ENCODE measurements at regions not wholly inside any gene's neighbourhood (a gene's known extent, or its start where the extent isn't known, plus 50 kb on each side); places are given as distances from the start of the nearest gene placed in this dataset.

DNA sequence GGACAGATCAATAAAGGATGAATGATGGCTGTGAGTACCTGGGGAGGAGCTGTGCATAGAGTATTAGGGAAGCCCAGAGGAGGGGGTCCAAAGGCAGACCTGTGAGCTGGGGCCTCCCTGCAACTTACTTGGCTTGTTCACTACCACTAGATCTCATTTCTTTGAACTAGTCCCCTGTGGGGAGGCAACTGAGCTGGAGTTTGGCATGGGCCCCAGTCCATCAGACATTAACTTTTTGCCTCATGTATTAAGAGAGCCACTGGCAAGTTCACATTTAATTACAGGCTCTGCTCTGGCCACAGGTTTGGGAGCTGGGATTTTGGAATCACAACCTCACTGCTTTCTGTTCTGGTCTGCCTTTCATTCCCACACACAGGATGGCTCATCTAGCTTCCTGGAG is 254.1 kb downstream of the PRL start:
- Histone ChIP-seq H3K4me1 (ENCODE audit: control insufficient read depth, insufficient read depth, low read length) (peaks cover 13% of the 10 kb centered on the region), H3K27ac (ENCODE audit: low read length) (peak overlapping the region; percentile 80), H3K4me3 (ENCODE audit: low read length) (no peak overlapping the region), H3K36me3 (ENCODE audit: control insufficient read depth, insufficient read depth, low read length) (no peaks in the 10 kb centered on the region), H3K27me3 (ENCODE audit: control insufficient read depth, insufficient read depth, low read length) (no peaks in the 10 kb centered on the region), H3K9me3 (replicated peaks; ENCODE audit: control insufficient read depth, low read depth, low read length) (peaks cover 10% of the 10 kb centered on the region)
- peak; percentile 79 for DNase-seq

GRCh38 chr6:22043284-22043962 is 253.4 kb downstream of the PRL start:
- 53% methylated on average over 5 of the region's 7 CpGs for WGBS (ENCODE audit: insufficient coverage)
- H3K27me3 ChIP-seq (ENCODE audit: control insufficient read depth, insufficient read depth, low read length) = no peaks in the 10 kb centered on the region
- peaks cover 10% of the 10 kb centered on the region for H3K9me3 ChIP-seq (replicated peaks; ENCODE audit: control insufficient read depth, low read depth, low read length)
- H3K27ac ChIP-seq (ENCODE audit: low read length) = peak overlapping the region; percentile 80
- peak; percentile 76 for DNase-seq
- peaks cover 13% of the 10 kb centered on the region for H3K4me1 ChIP-seq (ENCODE audit: control insufficient read depth, insufficient read depth, low read length)
- no peaks in the 10 kb centered on the region for H3K36me3 ChIP-seq (ENCODE audit: control insufficient read depth, insufficient read depth, low read length)
- no peak overlapping the region for H3K4me3 ChIP-seq (ENCODE audit: low read length)

- Histone ChIP-seq H3K27me3 (ENCODE audit: control insufficient read depth, insufficient read depth, low read length) (no peaks in the 10 kb centered on the region), H3K9me3 (replicated peaks; ENCODE audit: control insufficient read depth, low read depth, low read length) (peaks cover 6% of the 10 kb centered on the region), H3K27ac (ENCODE audit: low read length) (no peak overlapping the region), H3K4me1 (ENCODE audit: control insufficient read depth, insufficient read depth, low read length) (peaks cover 13% of the 10 kb centered on the region), H3K4me3 (ENCODE audit: low read length) (no peak overlapping the region), H3K36me3 (ENCODE audit: control insufficient read depth, insufficient read depth, low read length) (no peaks in the 10 kb centered on the region)
- WGBS (ENCODE audit: insufficient coverage) = no CpG with 5 or more reads among the region's 3 CpGs
- DNase-seq = no peak
These were observed 251.4 kb downstream of the PRL start for GRCh38 chr6:22045261-22045912.

DNA sequence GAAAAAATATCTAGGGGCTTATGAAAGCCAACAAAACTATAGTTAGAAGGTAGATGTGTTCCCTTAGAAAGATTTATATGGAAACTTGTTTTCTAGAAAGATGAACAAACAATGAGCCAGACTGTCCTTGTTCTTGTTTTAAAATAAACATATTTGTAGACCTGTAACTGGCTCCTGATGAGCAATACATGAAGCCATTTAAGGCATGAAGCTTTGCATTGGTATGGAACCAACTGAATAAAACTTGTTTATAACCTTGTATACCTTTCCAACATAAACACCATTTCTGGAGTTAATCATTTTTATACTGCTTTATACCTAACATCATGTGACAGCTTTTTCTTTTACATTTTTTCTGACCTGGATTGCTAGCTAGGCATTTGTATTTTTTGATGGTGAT is 247.8 kb downstream of the PRL start:
- H3K4me1 ChIP-seq (ENCODE audit: control insufficient read depth, insufficient read depth, low read length) = no peaks in the 10 kb centered on the region
- H3K27me3 ChIP-seq (ENCODE audit: control insufficient read depth, insufficient read depth, low read length) = no peaks in the 10 kb centered on the region
- no peak overlapping the region for H3K4me3 ChIP-seq (ENCODE audit: low read length)
- DNase-seq = no peak
- no peaks in the 10 kb centered on the region for H3K9me3 ChIP-seq (replicated peaks; ENCODE audit: control insufficient read depth, low read depth, low read length)
- no peaks in the 10 kb centered on the region for H3K36me3 ChIP-seq (ENCODE audit: control insufficient read depth, insufficient read depth, low read length)
- no peak overlapping the region for H3K27ac ChIP-seq (ENCODE audit: low read length)

- Histone ChIP-seq H3K36me3 (ENCODE audit: control insufficient read depth, insufficient read depth, low read length) (no peaks in the 10 kb centered on the region), H3K27me3 (ENCODE audit: control insufficient read depth, insufficient read depth, low read length) (no peaks in the 10 kb centered on the region), H3K4me3 (ENCODE audit: low read length) (no peak overlapping the region), H3K27ac (ENCODE audit: low read length) (no peak overlapping the region), H3K9me3 (replicated peaks; ENCODE audit: control insufficient read depth, low read depth, low read length) (peaks cover 2% of the 10 kb centered on the region), H3K4me1 (ENCODE audit: control insufficient read depth, insufficient read depth, low read length) (no peaks in the 10 kb centered on the region)
- 83% methylated on average over 2 of the region's 3 CpGs for WGBS (ENCODE audit: insufficient coverage)
- no peak for DNase-seq
These were observed 243.3 kb downstream of the PRL start for GRCh38 chr6:22053391-22053997.

- H3K27me3 ChIP-seq (ENCODE audit: control insufficient read depth, insufficient read depth, low read length) = no peaks in the 10 kb centered on the region
- WGBS (ENCODE audit: insufficient coverage) = 56% methylated on average over 5 of the region's 9 CpGs
- peaks cover 2% of the 10 kb centered on the region for H3K9me3 ChIP-seq (replicated peaks; ENCODE audit: control insufficient read depth, low read depth, low read length)
- H3K4me3 ChIP-seq (ENCODE audit: low read length) = no peak overlapping the region
- H3K36me3 ChIP-seq (ENCODE audit: control insufficient read depth, insufficient read depth, low read length) = no peaks in the 10 kb centered on the region
- H3K4me1 ChIP-seq (ENCODE audit: control insufficient read depth, insufficient read depth, low read length) = peaks cover 3% of the 10 kb centered on the region
- peak overlapping the region; percentile 16 for H3K27ac ChIP-seq (ENCODE audit: low read length)
- peak; percentile 71 for DNase-seq
These were observed 240.4 kb downstream of the PRL start for GRCh38 chr6:22056398-22056797.

- DNase-seq = no peak
- Histone ChIP-seq H3K27ac (ENCODE audit: low read length) (no peak overlapping the region), H3K36me3 (ENCODE audit: control insufficient read depth, insufficient read depth, low read length) (no peaks in the 10 kb centered on the region), H3K9me3 (replicated peaks; ENCODE audit: control insufficient read depth, low read depth, low read length) (peaks cover 2% of the 10 kb centered on the region), H3K4me3 (ENCODE audit: low read length) (no peak overlapping the region), H3K27me3 (ENCODE audit: control insufficient read depth, insufficient read depth, low read length) (no peaks in the 10 kb centered on the region), H3K4me1 (ENCODE audit: control insufficient read depth, insufficient read depth, low read length) (peaks cover 4% of the 10 kb centered on the region)
- no CpG with 5 or more reads among the region's 2 CpGs for WGBS (ENCODE audit: insufficient coverage)
These were observed 238.9 kb downstream of the PRL start for GRCh38 chr6:22057962-22058361.

GRCh38 chr6:22059126-22059525 is 237.7 kb downstream of the PRL start:
- H3K36me3 ChIP-seq (ENCODE audit: control insufficient read depth, insufficient read depth, low read length) = no peaks in the 10 kb centered on the region
- H3K27ac ChIP-seq (ENCODE audit: low read length) = no peak overlapping the region
- no peak for DNase-seq
- H3K27me3 ChIP-seq (ENCODE audit: control insufficient read depth, insufficient read depth, low read length) = no peaks in the 10 kb centered on the region
- H3K4me1 ChIP-seq (ENCODE audit: control insufficient read depth, insufficient read depth, low read length) = peaks cover 5% of the 10 kb centered on the region
- no peak overlapping the region for H3K4me3 ChIP-seq (ENCODE audit: low read length)
- WGBS (ENCODE audit: insufficient coverage) = 31% methylated on average over 2 of the region's 3 CpGs
- peaks cover 2% of the 10 kb centered on the region for H3K9me3 ChIP-seq (replicated peaks; ENCODE audit: control insufficient read depth, low read depth, low read length)

- no peaks in the 10 kb centered on the region for H3K27me3 ChIP-seq (ENCODE audit: control insufficient read depth, insufficient read depth, low read length)
- no peak overlapping the region for H3K4me3 ChIP-seq (ENCODE audit: low read length)
- DNase-seq = no peak
- peaks cover 5% of the 10 kb centered on the region for H3K4me1 ChIP-seq (ENCODE audit: control insufficient read depth, insufficient read depth, low read length)
- 0% methylated on average over 1 of the region's 1 CpG for WGBS (ENCODE audit: insufficient coverage)
- no peaks in the 10 kb centered on the region for H3K36me3 ChIP-seq (ENCODE audit: control insufficient read depth, insufficient read depth, low read length)
- H3K9me3 ChIP-seq (replicated peaks; ENCODE audit: control insufficient read depth, low read depth, low read length) = peaks cover 2% of the 10 kb centered on the region
- H3K27ac ChIP-seq (ENCODE audit: low read length) = no peak overlapping the region
These were observed 236.9 kb downstream of the PRL start for GRCh38 chr6:22059946-22060345.

DNA sequence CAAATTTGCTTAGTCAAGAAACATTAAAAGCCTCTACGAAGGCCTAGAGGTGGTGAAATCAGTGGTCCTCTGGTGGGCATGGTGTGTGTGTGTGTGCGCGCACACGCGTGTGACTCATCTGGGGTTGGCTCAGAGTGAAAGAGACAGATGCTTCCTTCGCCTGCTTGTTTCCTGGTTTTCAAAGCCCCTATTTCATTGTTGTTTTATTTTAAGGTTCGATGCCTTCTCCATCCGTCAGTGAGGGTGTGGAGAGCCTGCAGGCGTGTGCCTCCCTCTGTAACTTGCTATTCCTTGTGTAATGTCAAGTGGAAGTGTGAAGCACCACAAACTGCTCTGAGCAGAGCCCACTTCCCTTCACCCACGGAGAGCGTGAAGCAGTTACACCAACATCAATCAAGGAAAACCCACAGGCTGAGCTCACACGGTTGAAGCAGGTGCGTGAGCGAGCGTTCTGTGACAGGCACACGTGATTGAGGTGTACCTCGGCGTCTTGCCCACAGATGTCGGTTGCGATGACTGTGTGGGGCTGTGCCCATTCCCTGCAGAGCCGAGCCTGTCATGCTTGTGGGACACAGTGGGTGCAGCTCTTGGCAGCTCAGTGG is 233.9 kb downstream of the PRL start:
- no peaks in the 10 kb centered on the region for H3K9me3 ChIP-seq (replicated peaks; ENCODE audit: control insufficient read depth, low read depth, low read length)
- WGBS (ENCODE audit: insufficient coverage) = 89% methylated on average over 18 of the region's 21 CpGs
- H3K36me3 ChIP-seq (ENCODE audit: control insufficient read depth, insufficient read depth, low read length) = no peaks in the 10 kb centered on the region
- H3K27me3 ChIP-seq (ENCODE audit: control insufficient read depth, insufficient read depth, low read length) = no peaks in the 10 kb centered on the region
- no peak overlapping the region for H3K4me3 ChIP-seq (ENCODE audit: low read length)
- H3K4me1 ChIP-seq (ENCODE audit: control insufficient read depth, insufficient read depth, low read length) = peaks cover 12% of the 10 kb centered on the region
- H3K27ac ChIP-seq (ENCODE audit: low read length) = no peak overlapping the region
- DNase-seq = no peak
